Islet of Langerhans (tissue), 1 donor: ENCODE measurements at regions not wholly inside any gene's neighbourhood (a gene's known extent, or its start where the extent isn't known, plus 50 kb on each side); places are given as distances from the start of the nearest gene placed in this dataset.

ENCODE experiments used
- FAIRE-seq: peaks from one replicate; lab custom pipeline; 2011; peaks lifted over from hg19 to GRCh38; lab: Jason Lieb, UNC

GRCh38 chr1:36576551-36577110 is 93.9 kb upstream of the CSF3R start:
- no peak for FAIRE-seq

GRCh38 chr1:36576118-36576517 is 93.4 kb upstream of the CSF3R start:
- no peak for FAIRE-seq

- no peak for FAIRE-seq
Observed at GRCh38 chr1:36573445-36573844, 90.7 kb upstream of the CSF3R start.

- no peak for FAIRE-seq
Observed at GRCh38 chr1:36572906-36573305, 90.2 kb upstream of the CSF3R start.

GRCh38 chr1:36572142-36572715 is 89.5 kb upstream of the CSF3R start:
- FAIRE-seq: no peak

GRCh38 chr1:36571106-36571505 is 88.4 kb upstream of the CSF3R start:
- no peak for FAIRE-seq

GRCh38 chr1:36570478-36571060 is 87.9 kb upstream of the CSF3R start:
- no peak for FAIRE-seq

- no peak for FAIRE-seq
Observed at GRCh38 chr1:36570006-36570405, 87.3 kb upstream of the CSF3R start.

GRCh38 chr1:36567601-36568341 is 85.1 kb upstream of the CSF3R start:
- FAIRE-seq: no peak

- no peak for FAIRE-seq
Observed at GRCh38 chr1:36565576-36566501, 83.1 kb upstream of the CSF3R start.

GRCh38 chr1:36562181-36562685 is 79.5 kb upstream of the CSF3R start:
- no peak for FAIRE-seq

GRCh38 chr1:36561361-36561724 is 78.6 kb upstream of the CSF3R start:
- FAIRE-seq: no peak

- FAIRE-seq: no peak
Observed at GRCh38 chr1:36560621-36561360, 78.1 kb upstream of the CSF3R start.

GRCh38 chr1:36560177-36560576 is 77.5 kb upstream of the CSF3R start:
- no peak for FAIRE-seq

- no peak for FAIRE-seq
Observed at GRCh38 chr1:36559061-36559460, 76.3 kb upstream of the CSF3R start.

- FAIRE-seq: no peak
Observed at GRCh38 chr1:36557041-36558000, 74.6 kb upstream of the CSF3R start.

GRCh38 chr1:36555041-36555440 is 72.3 kb upstream of the CSF3R start:
- no peak for FAIRE-seq

- no peak for FAIRE-seq
Observed at GRCh38 chr1:36554323-36554628, 71.6 kb upstream of the CSF3R start.

GRCh38 chr1:36553591-36554322 is 71.0 kb upstream of the CSF3R start:
- no peak for FAIRE-seq
